ENCODE measurements at regions not wholly inside any gene's neighbourhood (a gene's known extent, or its start where the extent isn't known, plus 50 kb on each side); places are given as distances from the start of the nearest gene placed in this dataset.

GRCh38 chr20:12924126-12924525 lies 84.6 kb upstream of the SPTLC3 start:
- intact Hi-C loops (cut with DNase I), result loop anchor here (5.0 kb wide), 1 partner anchor 183 kb away; no protein-coding TSS in a partner anchor
- peaks cover 0 to 4% (median 0%) of the 10 kb centered on the region in 4 donors for H3K27me3 ChIP-seq
- TF ChIP-seq CTCF (IDR thresholded peaks at IDR 0.05), result no peak
- no peak for TF ChIP-seq POLR2A (IDR thresholded peaks at IDR 0.05; ENCODE audit: low read depth)
- TF ChIP-seq POLR2AphosphoS5 (IDR thresholded peaks at IDR 0.05), result no peak
- no peak for TF ChIP-seq EP300 (IDR thresholded peaks at IDR 0.05)
- H3K27ac ChIP-seq (replicated peaks in 1 of 4), result no peak overlapping the region
- DNase-seq (ENCODE audit: extremely low spot score), result no peak
- H3K4me1 ChIP-seq, result peaks cover 0 to 4% (median 0%) of the 10 kb centered on the region in 4 donors
- no peaks in the 10 kb centered on the region for H3K36me3 ChIP-seq
- 20% methylated on average over 2 of the region's 2 CpGs for WGBS
- H3K9me3 ChIP-seq, result no peaks in the 10 kb centered on the region
- no peak overlapping the region for H3K4me3 ChIP-seq

- Histone ChIP-seq H3K4me1 (peaks cover 0 to 4% (median 0%) of the 10 kb centered on the region in 4 donors), H3K27me3 (peaks cover 0 to 4% (median 0%) of the 10 kb centered on the region in 4 donors), H3K36me3 (no peaks in the 10 kb centered on the region), H3K27ac (replicated peaks in 1 of 4) (no peak overlapping the region), H3K9me3 (no peaks in the 10 kb centered on the region), H3K4me3 (no peak overlapping the region)
- no peak for DNase-seq (ENCODE audit: extremely low spot score)
- 4% methylated on average over 4 of the region's 7 CpGs for WGBS
- intact Hi-C loops (cut with DNase I), result no loop called here
- TF ChIP-seq POLR2AphosphoS5 (IDR thresholded peaks at IDR 0.05), result no peak
- TF ChIP-seq CTCF (IDR thresholded peaks at IDR 0.05), result peak; percentile 67 to 76 (median 68)
Observed at GRCh38 chr20:12925210-12925755, 83.5 kb upstream of the SPTLC3 start.

- peaks cover 0 to 4% (median 0%) of the 10 kb centered on the region in 4 donors for H3K4me1 ChIP-seq
- no peak overlapping the region for H3K27ac ChIP-seq (replicated peaks in 1 of 4)
- no peak overlapping the region for H3K4me3 ChIP-seq
- no peaks in the 10 kb centered on the region for H3K9me3 ChIP-seq
- intact Hi-C loops (cut with DNase I), result no loop called here
- no peaks in the 10 kb centered on the region for H3K36me3 ChIP-seq
- H3K27me3 ChIP-seq, result peaks cover 0 to 4% (median 0%) of the 10 kb centered on the region in 4 donors
- DNase-seq (ENCODE audit: extremely low spot score), result no peak
- TF ChIP-seq CTCF (IDR thresholded peaks at IDR 0.05) (no peak), POLR2A (IDR thresholded peaks at IDR 0.05; ENCODE audit: low read depth) (no peak), EP300 (IDR thresholded peaks at IDR 0.05) (no peak), POLR2AphosphoS5 (IDR thresholded peaks at IDR 0.05) (no peak)
- 75% methylated on average over 8 of the region's 9 CpGs for WGBS
Observed at GRCh38 chr20:12925863-12926793, 82.6 kb upstream of the SPTLC3 start.

- Histone ChIP-seq H3K9me3 (no peaks in the 10 kb centered on the region), H3K4me1 (peaks cover 0 to 4% (median 0%) of the 10 kb centered on the region in 4 donors), H3K36me3 (no peaks in the 10 kb centered on the region), H3K27ac (replicated peaks in 1 of 4) (no peak overlapping the region), H3K27me3 (peaks cover 0 to 2% (median 0%) of the 10 kb centered on the region in 4 donors), H3K4me3 (no peak overlapping the region)
- DNase-seq (ENCODE audit: extremely low spot score), result no peak
- TF ChIP-seq POLR2A (IDR thresholded peaks at IDR 0.05; ENCODE audit: low read depth) (no peak), EP300 (IDR thresholded peaks at IDR 0.05) (no peak), CTCF (IDR thresholded peaks at IDR 0.05) (no peak), POLR2AphosphoS5 (IDR thresholded peaks at IDR 0.05) (no peak)
- intact Hi-C loops (cut with DNase I), result no loop called here
- WGBS, result 72% methylated on average over 4 of the region's 5 CpGs
Observed at GRCh38 chr20:12927489-12927888, 81.3 kb upstream of the SPTLC3 start.
